ENCODE measurements at regions not wholly inside any gene's neighbourhood (a gene's known extent, or its start where the extent isn't known, plus 50 kb on each side); places are given as distances from the start of the nearest gene placed in this dataset.

DNA sequence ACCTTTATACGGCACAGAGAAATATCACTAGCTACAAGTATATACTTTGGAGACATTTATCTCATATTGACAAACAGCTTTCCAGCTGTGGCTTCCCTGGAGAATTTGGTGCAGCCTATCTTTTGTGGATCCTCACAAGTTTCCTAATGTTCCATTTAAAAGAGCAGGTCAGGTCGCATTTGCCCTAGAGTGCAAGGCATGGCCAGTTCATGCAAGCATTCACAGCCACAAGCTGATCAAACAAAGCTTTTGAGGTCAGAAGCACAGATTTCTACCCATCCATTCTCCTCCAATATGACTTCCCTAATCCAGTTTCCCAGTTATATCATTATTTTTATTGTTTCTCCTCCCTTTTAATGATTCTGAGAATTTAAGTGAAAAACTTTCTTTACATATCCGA lies 1008.4 kb upstream of the AGA start:
- ATAC-seq, result no peak
- in situ Hi-C loops (cut with HindIII; ENCODE audit: extremely low pct_ligation_motif_present, low pct_unique_long_range_greater_than_20kb), result no loop called here
- no peaks in the 10 kb centered on the region for H3K27me3 ChIP-seq (ENCODE audit: control insufficient read depth in 1 of 2, insufficient read depth in 2 of 2, low read length in 2 of 2)

More for the DNA sequence above, 1008.4 kb upstream of the AGA start:
- Histone ChIP-seq H3K4me2 (ENCODE audit: low read depth, low read length) (no peak overlapping the region), H3K27ac (ENCODE audit: extremely low read length, insufficient read depth, low read length) (no peak overlapping the region), H3K4me1 (ENCODE audit: insufficient read depth, low read length) (no peaks in the 10 kb centered on the region), H3K4me3 (replicated peaks in 1 of 3; ENCODE audit: insufficient read depth in 1 of 3, low read depth in 2 of 3, low read length in 3 of 3) (no peak overlapping the region), H4K20me1 (ENCODE audit: insufficient read depth, low read length) (no peaks in the 10 kb centered on the region), H3K9ac (ENCODE audit: insufficient read depth, low read depth, low read length) (no peak overlapping the region), H3K79me2 (ENCODE audit: insufficient read depth, low read length) (no peaks in the 10 kb centered on the region), H3K36me3 (replicated peaks in 1 of 2; ENCODE audit: control insufficient read depth in 1 of 2, insufficient read depth in 2 of 2, low read length in 2 of 2) (no peaks in the 10 kb centered on the region), H3K9me3 (ENCODE audit: low read length) (no peaks in the 10 kb centered on the region), H2AFZ (ENCODE audit: low read length) (no peak overlapping the region)
- DNase-seq (ENCODE audit: low spot score), result no peak
- intact Hi-C loops (cut with micrococcal nuclease; ENCODE audit: unreplicated experiment), result no loop called here
- WGBS (ENCODE audit: low lambda C conversion rate), result 32% methylated on average over 3 of the region's 3 CpGs
- no peak for TF ChIP-seq ZNF75D (CRISPR knock-in tag; IDR thresholded peaks at IDR 0.05; ENCODE audit: borderline replicate concordance)
- TF ChIP-seq, protein P1, sequence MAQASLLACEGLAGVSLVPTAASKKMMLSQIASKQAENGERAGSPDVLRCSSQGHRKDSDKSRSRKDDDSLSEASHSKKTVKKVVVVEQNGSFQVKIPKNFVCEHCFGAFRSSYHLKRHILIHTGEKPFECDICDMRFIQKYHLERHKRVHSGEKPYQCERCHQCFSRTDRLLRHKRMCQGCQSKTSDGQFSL (CRISPR knock-in tag; IDR thresholded peaks at IDR 0.05), result no peak
- TF ChIP-seq, protein P2, sequence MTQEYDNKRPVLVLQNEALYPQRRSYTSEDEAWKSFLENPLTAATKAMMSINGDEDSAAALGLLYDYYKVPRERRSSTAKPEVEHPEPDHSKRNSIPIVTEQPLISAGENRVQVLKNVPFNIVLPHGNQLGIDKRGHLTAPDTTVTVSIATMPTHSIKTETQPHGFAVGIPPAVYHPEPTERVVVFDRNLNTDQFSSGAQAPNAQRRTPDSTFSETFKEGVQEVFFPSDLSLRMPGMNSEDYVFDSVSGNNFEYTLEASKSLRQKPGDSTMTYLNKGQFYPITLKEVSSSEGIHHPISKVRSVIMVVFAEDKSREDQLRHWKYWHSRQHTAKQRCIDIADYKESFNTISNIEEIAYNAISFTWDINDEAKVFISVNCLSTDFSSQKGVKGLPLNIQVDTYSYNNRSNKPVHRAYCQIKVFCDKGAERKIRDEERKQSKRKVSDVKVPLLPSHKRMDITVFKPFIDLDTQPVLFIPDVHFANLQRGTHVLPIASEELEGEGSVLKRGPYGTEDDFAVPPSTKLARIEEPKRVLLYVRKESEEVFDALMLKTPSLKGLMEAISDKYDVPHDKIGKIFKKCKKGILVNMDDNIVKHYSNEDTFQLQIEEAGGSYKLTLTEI (CRISPR knock-in tag; conservative IDR thresholded peaks at IDR 0.05), result no peak
- TF ChIP-seq FOXK2 (IDR thresholded peaks at IDR 0.05), result no peak
- TF ChIP-seq DNMT3B (CRISPR knock-in tag; conservative IDR thresholded peaks at IDR 0.05), result no peak
- TF ChIP-seq, protein P3, sequence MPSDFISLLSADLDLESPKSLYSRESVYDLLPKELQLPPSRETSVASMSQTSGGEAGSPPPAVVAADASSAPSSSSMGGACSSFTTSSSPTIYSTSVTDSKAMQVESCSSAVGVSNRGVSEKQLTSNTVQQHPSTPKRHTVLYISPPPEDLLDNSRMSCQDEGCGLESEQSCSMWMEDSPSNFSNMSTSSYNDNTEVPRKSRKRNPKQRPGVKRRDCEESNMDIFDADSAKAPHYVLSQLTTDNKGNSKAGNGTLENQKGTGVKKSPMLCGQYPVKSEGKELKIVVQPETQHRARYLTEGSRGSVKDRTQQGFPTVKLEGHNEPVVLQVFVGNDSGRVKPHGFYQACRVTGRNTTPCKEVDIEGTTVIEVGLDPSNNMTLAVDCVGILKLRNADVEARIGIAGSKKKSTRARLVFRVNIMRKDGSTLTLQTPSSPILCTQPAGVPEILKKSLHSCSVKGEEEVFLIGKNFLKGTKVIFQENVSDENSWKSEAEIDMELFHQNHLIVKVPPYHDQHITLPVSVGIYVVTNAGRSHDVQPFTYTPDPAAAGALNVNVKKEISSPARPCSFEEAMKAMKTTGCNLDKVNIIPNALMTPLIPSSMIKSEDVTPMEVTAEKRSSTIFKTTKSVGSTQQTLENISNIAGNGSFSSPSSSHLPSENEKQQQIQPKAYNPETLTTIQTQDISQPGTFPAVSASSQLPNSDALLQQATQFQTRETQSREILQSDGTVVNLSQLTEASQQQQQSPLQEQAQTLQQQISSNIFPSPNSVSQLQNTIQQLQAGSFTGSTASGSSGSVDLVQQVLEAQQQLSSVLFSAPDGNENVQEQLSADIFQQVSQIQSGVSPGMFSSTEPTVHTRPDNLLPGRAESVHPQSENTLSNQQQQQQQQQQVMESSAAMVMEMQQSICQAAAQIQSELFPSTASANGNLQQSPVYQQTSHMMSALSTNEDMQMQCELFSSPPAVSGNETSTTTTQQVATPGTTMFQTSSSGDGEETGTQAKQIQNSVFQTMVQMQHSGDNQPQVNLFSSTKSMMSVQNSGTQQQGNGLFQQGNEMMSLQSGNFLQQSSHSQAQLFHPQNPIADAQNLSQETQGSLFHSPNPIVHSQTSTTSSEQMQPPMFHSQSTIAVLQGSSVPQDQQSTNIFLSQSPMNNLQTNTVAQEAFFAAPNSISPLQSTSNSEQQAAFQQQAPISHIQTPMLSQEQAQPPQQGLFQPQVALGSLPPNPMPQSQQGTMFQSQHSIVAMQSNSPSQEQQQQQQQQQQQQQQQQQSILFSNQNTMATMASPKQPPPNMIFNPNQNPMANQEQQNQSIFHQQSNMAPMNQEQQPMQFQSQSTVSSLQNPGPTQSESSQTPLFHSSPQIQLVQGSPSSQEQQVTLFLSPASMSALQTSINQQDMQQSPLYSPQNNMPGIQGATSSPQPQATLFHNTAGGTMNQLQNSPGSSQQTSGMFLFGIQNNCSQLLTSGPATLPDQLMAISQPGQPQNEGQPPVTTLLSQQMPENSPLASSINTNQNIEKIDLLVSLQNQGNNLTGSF (CRISPR knock-in tag; IDR thresholded peaks at IDR 0.05), result no peak
- TF ChIP-seq, protein P4, sequence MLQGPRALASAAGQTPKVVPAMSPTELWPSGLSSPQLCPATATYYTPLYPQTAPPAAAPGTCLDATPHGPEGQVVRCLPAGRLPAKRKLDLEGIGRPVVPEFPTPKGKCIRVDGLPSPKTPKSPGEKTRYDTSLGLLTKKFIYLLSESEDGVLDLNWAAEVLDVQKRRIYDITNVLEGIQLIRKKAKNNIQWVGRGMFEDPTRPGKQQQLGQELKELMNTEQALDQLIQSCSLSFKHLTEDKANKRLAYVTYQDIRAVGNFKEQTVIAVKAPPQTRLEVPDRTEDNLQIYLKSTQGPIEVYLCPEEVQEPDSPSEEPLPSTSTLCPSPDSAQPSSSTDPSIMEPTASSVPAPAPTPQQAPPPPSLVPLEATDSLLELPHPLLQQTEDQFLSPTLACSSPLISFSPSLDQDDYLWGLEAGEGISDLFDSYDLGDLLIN (CRISPR knock-in tag; IDR thresholded peaks at IDR 0.05; ENCODE audit: borderline replicate concordance), result no peak
- TF ChIP-seq AGO1 (IDR thresholded peaks at IDR 0.05; ENCODE audit: low read depth, low read length, poor library complexity, severe bottlenecking), result no peak
- TF ChIP-seq MYNN (CRISPR knock-in tag; IDR thresholded peaks at IDR 0.05; ENCODE audit: low read depth), result no peak
- TF ChIP-seq IRX3 (CRISPR knock-in tag; IDR thresholded peaks at IDR 0.05; ENCODE audit: borderline replicate concordance, low read depth), result no peak
- no peak for TF ChIP-seq ZNF430 (CRISPR knock-in tag; IDR thresholded peaks at IDR 0.05)
- ChIA-PET CTCF (ENCODE audit: low intra/inter-chr PET ratio, low total read pairs) (no interaction called here), POLR2A (no interaction called here)
- FAIRE-seq, result no peak
- no TSS peak for BruUV-seq (replicated peaks)

All from HepG2 (cell line).